Astrocyte (in vitro differentiated cells and primary cell): ENCODE measurements at regions not wholly inside any gene's neighbourhood (a gene's known extent, or its start where the extent isn't known, plus 50 kb on each side); places are given as distances from the start of the nearest gene placed in this dataset.

ENCODE experiments used
- DNase-seq: peaks from one replicate; pipeline ENCODE4 v3.0.0-alpha.2; 2010; ENCODE audit warnings: low read depth
- FAIRE-seq: peaks from 2 replicates; lab custom pipeline; 2011; peaks lifted over from hg19 to GRCh38; lab: Jason Lieb, UNC
- H2AFZ ChIP-seq: 2 replicates; pipeline ENCODE4 v1.6.0; 2012; ENCODE audit warnings: low read depth, low read length, inconsistent platforms
- H3K27ac ChIP-seq: 2 replicates; pipeline ENCODE4 v1.5.1; 2011; ENCODE audit warnings: low read depth, low read length, inconsistent platforms
- H3K27me3 ChIP-seq: 2 replicates; pipeline ENCODE4 v1.6.0; 2011; ENCODE audit warnings: low read length, inconsistent platforms; ENCODE audit not compliant: insufficient read depth
- H3K36me3 ChIP-seq: 2 replicates; pipeline ENCODE4 v1.5.1; 2011; ENCODE audit warnings: low read length, inconsistent platforms; ENCODE audit not compliant: insufficient read depth
- H3K4me1 ChIP-seq: 2 replicates; pipeline ENCODE4 v1.5.1; 2011; ENCODE audit warnings: low read length, inconsistent platforms; ENCODE audit not compliant: insufficient read depth
- H3K4me2 ChIP-seq: 2 replicates; pipeline ENCODE4 v1.6.0; 2012; ENCODE audit warnings: low read length, inconsistent platforms
- H3K4me3 ChIP-seq: 2 replicates; pipeline ENCODE4 v1.5.1; 2011; ENCODE audit warnings: low read depth, mild to moderate bottlenecking, low read length, inconsistent platforms; ENCODE audit not compliant: insufficient read depth
- H3K79me2 ChIP-seq: 2 replicates; pipeline ENCODE4 v1.6.0; 2012; ENCODE audit warnings: mild to moderate bottlenecking, low read length, inconsistent platforms; ENCODE audit not compliant: insufficient read depth
- H3K9ac ChIP-seq: 2 replicates; pipeline ENCODE4 v1.6.0; 2012; ENCODE audit warnings: mild to moderate bottlenecking, low read length, inconsistent platforms
- H3K9me3 ChIP-seq: 2 replicates; pipeline ENCODE4 v1.5.1; 2012; ENCODE audit warnings: low read depth, mild to moderate bottlenecking, low read length, inconsistent platforms; ENCODE audit not compliant: insufficient read depth
- H4K20me1 ChIP-seq: 2 replicates; pipeline ENCODE4 v1.6.0; 2012; ENCODE audit warnings: low read length, inconsistent platforms; ENCODE audit not compliant: insufficient read depth
- H3K27ac Mint-ChIP-seq: one replicate; pipeline ENCODE4 v1.8.0; 2021; ENCODE audit warnings: mild to moderate bottlenecking, mixed read lengths; ENCODE audit not compliant: unreplicated experiment
- H3K27me3 Mint-ChIP-seq: one replicate; pipeline ENCODE4 v1.8.0; 2021; ENCODE audit warnings: low read depth, mixed read lengths; ENCODE audit not compliant: unreplicated experiment
- H3K36me3 Mint-ChIP-seq: one replicate; pipeline ENCODE4 v1.8.0; 2021; ENCODE audit warnings: low read depth, mixed read lengths; ENCODE audit not compliant: unreplicated experiment
- H3K4me1 Mint-ChIP-seq: one replicate; pipeline ENCODE4 v1.8.0; 2021; ENCODE audit warnings: low read depth, mixed read lengths; ENCODE audit not compliant: unreplicated experiment
- H3K4me3 Mint-ChIP-seq: one replicate; pipeline ENCODE4 v1.8.0; 2021; ENCODE audit warnings: mild to moderate bottlenecking, moderate library complexity, mixed read lengths; ENCODE audit not compliant: unreplicated experiment
- H3K9me3 Mint-ChIP-seq: one replicate; pipeline ENCODE4 v1.8.0; 2021; ENCODE audit warnings: mild to moderate bottlenecking, mixed read lengths; ENCODE audit not compliant: unreplicated experiment
- EZH2 ChIP-seq: IDR thresholded peaks from 2 replicates; pipeline ENCODE4 v1.6.1; 2012; ENCODE audit warnings: mild to moderate bottlenecking, low read length, inconsistent platforms; ENCODE audit not compliant: insufficient read depth
- TF ChIP-seq, protein P1 (sequence below): IDR thresholded peaks from 2 replicates; pipeline ENCODE4 v1.5.1; 2011; ENCODE audit warnings: low read depth, mild to moderate bottlenecking, inconsistent platforms, low read length, moderate library complexity; ENCODE audit not compliant: insufficient read depth

DNA sequence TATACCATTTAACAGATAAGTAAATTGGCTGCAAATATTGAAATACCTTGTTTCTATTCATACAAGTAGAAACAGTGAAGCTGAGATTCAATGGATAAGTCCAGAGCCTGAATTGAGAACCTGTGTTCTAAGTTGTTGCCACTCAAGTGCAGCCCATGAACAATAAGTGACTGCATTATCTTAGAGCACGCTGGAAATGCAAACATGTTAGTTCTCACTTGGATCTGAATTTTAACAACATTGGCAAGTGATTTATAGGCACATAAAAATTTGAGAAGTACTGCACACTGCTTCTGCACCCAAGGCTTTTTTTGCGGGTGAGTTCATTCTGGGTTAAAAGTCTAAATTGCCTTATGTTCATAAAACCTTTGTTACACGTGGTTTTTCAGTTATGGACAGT lies 484.3 kb downstream of the NAV3 start:
- Histone ChIP-seq H3K36me3 (no peaks in the 10 kb centered on the region), H3K4me1 (no peaks in the 10 kb centered on the region), H3K4me2 (no peak overlapping the region), H3K9me3 (no peaks in the 10 kb centered on the region), H3K4me3 (no peak overlapping the region), H3K27ac (no peak overlapping the region), H3K27me3 (no peaks in the 10 kb centered on the region), H4K20me1 (no peaks in the 10 kb centered on the region), H3K79me2 (no peaks in the 10 kb centered on the region), H2AFZ (no peak overlapping the region), H3K9ac (no peak overlapping the region)
- Mint-ChIP-seq H3K27me3 (no peaks in the 10 kb centered on the region), H3K9me3 (no peaks in the 10 kb centered on the region), H3K4me1 (no peaks in the 10 kb centered on the region), H3K36me3 (no peaks in the 10 kb centered on the region), H3K4me3 (no peak overlapping the region), H3K27ac (no peak overlapping the region)
- no peak for FAIRE-seq
- DNase-seq: no peak
- no peak for TF ChIP-seq EZH2
- TF ChIP-seq, protein P1, sequence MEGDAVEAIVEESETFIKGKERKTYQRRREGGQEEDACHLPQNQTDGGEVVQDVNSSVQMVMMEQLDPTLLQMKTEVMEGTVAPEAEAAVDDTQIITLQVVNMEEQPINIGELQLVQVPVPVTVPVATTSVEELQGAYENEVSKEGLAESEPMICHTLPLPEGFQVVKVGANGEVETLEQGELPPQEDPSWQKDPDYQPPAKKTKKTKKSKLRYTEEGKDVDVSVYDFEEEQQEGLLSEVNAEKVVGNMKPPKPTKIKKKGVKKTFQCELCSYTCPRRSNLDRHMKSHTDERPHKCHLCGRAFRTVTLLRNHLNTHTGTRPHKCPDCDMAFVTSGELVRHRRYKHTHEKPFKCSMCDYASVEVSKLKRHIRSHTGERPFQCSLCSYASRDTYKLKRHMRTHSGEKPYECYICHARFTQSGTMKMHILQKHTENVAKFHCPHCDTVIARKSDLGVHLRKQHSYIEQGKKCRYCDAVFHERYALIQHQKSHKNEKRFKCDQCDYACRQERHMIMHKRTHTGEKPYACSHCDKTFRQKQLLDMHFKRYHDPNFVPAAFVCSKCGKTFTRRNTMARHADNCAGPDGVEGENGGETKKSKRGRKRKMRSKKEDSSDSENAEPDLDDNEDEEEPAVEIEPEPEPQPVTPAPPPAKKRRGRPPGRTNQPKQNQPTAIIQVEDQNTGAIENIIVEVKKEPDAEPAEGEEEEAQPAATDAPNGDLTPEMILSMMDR: no peak

DNA sequence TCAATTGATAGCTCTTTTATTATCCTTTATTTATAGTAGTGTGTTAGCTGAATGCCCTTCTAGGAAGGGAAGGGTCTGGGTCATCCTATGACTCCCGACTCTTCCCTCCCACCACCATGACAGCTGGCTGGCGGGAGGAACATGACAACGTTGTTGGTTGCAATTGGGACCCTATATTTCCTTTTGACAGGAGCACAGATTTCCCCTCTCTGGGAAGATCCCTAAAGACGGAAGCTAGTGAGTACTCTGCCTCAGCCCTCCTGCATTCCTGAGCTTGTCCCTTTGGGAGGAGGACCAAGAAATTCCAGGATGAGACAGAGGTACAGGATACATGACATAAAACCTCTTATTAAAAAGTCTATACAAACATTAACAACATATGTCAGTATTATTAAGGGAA lies 485.4 kb downstream of the NAV3 start:
- H3K9me3 Mint-ChIP-seq: no peaks in the 10 kb centered on the region
- Histone ChIP-seq H3K4me3 (no peak overlapping the region), H3K27me3 (no peaks in the 10 kb centered on the region), H4K20me1 (no peaks in the 10 kb centered on the region), H3K36me3 (no peaks in the 10 kb centered on the region), H3K4me1 (no peaks in the 10 kb centered on the region), H3K9me3 (no peaks in the 10 kb centered on the region), H3K27ac (no peak overlapping the region), H3K9ac (no peak overlapping the region), H3K4me2 (no peak overlapping the region), H2AFZ (no peak overlapping the region), H3K79me2 (no peaks in the 10 kb centered on the region)
- DNase-seq: no peak
- no peaks in the 10 kb centered on the region for H3K36me3 Mint-ChIP-seq
- H3K27me3 Mint-ChIP-seq: no peaks in the 10 kb centered on the region
- H3K4me3 Mint-ChIP-seq: no peak overlapping the region
- H3K27ac Mint-ChIP-seq: no peak overlapping the region
- no peaks in the 10 kb centered on the region for H3K4me1 Mint-ChIP-seq
- no peak for FAIRE-seq
- TF ChIP-seq, protein P1: no peak
- TF ChIP-seq EZH2: no peak

DNA sequence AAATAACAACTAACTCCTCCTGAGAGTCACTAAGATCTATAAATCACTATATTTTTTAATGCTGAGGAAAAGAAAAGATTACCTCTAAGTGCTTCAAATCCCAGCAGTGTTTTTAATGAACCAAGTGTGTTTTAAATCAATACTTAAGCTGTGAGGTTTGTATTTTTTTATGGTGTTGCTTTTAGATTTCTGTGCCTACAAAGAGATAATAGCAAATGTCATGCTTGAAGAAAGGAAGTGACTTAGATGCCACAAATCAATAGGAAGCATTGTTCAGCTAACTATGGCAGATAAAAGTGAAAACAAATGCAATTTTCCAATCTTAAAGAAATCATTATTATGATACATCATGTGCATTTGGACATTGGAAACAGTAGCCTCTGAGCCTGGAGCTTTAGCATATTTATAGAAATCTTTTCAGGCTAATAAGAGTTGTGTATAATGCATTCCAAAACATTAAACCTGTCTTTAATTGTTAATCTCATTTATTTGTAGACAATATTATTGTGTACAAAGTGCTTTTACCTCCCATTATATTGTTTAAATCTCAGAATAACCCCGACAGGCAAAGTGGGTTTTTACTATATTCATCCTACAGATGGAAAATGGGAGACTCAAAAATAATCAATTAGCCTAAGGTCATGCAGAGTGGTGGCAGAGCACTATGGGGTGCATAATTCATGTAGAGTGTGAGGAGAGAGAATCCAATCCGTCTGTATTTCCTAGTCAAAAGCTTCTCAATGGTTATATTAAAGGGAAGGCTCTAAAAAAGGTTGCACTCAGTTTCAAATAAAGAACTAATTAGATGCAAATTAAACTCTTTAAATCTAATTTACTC lies 486.2 kb downstream of the NAV3 start:
- no peaks in the 10 kb centered on the region for H3K4me1 ChIP-seq
- Mint-ChIP-seq H3K36me3 (no peaks in the 10 kb centered on the region), H3K9me3 (no peaks in the 10 kb centered on the region), H3K4me3 (no peak overlapping the region), H3K27ac (no peak overlapping the region), H3K27me3 (no peaks in the 10 kb centered on the region), H3K4me1 (no peaks in the 10 kb centered on the region)
- FAIRE-seq (no peak), DNase-seq (no peak)
- H3K79me2 ChIP-seq: no peaks in the 10 kb centered on the region
- no peaks in the 10 kb centered on the region for H4K20me1 ChIP-seq
- H3K4me2 ChIP-seq: no peak overlapping the region
- no peak overlapping the region for H3K27ac ChIP-seq
- H2AFZ ChIP-seq: no peak overlapping the region
- TF ChIP-seq, protein P1: no peak
- TF ChIP-seq EZH2: no peak
- no peaks in the 10 kb centered on the region for H3K9me3 ChIP-seq
- H3K4me3 ChIP-seq: no peak overlapping the region
- no peaks in the 10 kb centered on the region for H3K27me3 ChIP-seq
- no peak overlapping the region for H3K9ac ChIP-seq
- no peaks in the 10 kb centered on the region for H3K36me3 ChIP-seq
